ENCODE measurements at regions not wholly inside any gene's neighbourhood (a gene's known extent, or its start where the extent isn't known, plus 50 kb on each side); places are given as distances from the start of the nearest gene placed in this dataset.

DNA sequence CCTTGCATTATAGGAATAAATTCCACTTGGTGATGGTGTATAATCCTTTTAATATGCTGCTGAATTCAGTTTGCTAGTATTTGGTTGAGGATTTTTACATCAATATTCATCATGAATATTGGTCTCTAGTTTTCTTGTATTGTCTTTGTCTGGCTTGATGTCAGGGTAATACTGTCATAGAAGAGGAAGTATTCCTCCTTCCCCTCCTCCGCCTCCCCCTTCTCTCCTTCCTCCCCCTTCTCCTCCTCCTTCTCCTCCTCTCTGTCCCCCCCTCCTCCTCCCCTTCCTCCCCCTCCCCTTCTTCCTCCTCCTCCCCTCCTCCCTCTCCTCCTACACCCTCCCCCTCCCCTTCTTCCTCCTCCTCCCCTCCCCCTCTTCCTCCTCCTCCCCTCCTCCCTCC is 65.8 kb downstream of the RGS12 start:
- TF ChIP-seq, protein P1, sequence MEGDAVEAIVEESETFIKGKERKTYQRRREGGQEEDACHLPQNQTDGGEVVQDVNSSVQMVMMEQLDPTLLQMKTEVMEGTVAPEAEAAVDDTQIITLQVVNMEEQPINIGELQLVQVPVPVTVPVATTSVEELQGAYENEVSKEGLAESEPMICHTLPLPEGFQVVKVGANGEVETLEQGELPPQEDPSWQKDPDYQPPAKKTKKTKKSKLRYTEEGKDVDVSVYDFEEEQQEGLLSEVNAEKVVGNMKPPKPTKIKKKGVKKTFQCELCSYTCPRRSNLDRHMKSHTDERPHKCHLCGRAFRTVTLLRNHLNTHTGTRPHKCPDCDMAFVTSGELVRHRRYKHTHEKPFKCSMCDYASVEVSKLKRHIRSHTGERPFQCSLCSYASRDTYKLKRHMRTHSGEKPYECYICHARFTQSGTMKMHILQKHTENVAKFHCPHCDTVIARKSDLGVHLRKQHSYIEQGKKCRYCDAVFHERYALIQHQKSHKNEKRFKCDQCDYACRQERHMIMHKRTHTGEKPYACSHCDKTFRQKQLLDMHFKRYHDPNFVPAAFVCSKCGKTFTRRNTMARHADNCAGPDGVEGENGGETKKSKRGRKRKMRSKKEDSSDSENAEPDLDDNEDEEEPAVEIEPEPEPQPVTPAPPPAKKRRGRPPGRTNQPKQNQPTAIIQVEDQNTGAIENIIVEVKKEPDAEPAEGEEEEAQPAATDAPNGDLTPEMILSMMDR (IDR thresholded peaks at IDR 0.05): no peak
- TF ChIP-seq POLR2AphosphoS5 (IDR thresholded peaks at IDR 0.05): no peak
